PC-3 (cell line): ENCODE measurements at regions not wholly inside any gene's neighbourhood (a gene's known extent, or its start where the extent isn't known, plus 50 kb on each side); places are given as distances from the start of the nearest gene placed in this dataset.

ENCODE experiments used
- ATAC-seq: fragments of 200-7000 bp; cut with Tn5 transposase; 2 replicates; pipeline ENCODE4 v1.9.1; 2020; ENCODE audit warnings: mild to moderate bottlenecking, moderate library complexity
- BruUV-seq: library from RNA; stranded (reverse); fragments of 400-500 nt; replicated peaks from 2 replicates; lab custom pipeline; 2021; lab: Mats Ljungman, UMichigan
- CTCF ChIA-PET: fragments of 300-600 bp; sonication (Branson Sonifier 250); formaldehyde crosslinking; loops from one replicate; lab custom pipeline; 2022; ENCODE audit warnings: antibody characterized with exemption; lab: Charles Lee
- POLR2A ChIA-PET: fragments of 300-600 bp; sonication (Branson Sonifier 250); formaldehyde crosslinking; loops from one replicate; lab custom pipeline; 2022; ENCODE audit warnings: antibody characterized with exemption; ENCODE audit not compliant: unreplicated experiment; lab: Charles Lee
- DNase-seq: peaks from one replicate; pipeline ENCODE4 v3.0.0-alpha.2; 2015
- H2AFZ ChIP-seq: fragments of 300-600 bp; sonication (generic); 2 replicates; pipeline ENCODE4 v1.6.0; 2016; ENCODE audit warnings: antibody characterized with exemption, low read length
- H3F3A ChIP-seq: fragments of 300-600 bp; sonication (generic); one replicate; pipeline ENCODE4 v1.6.0; 2017; ENCODE audit warnings: antibody characterized with exemption, low read length, control low read depth, mild to moderate bottlenecking; ENCODE audit not compliant: unreplicated experiment
- H3K27ac ChIP-seq: fragments of 300-600 bp; sonication (generic); 2 replicates; pipeline ENCODE4 v1.5.1; 2016; ENCODE audit warnings: mild to moderate bottlenecking, low read length
- H3K27me3 ChIP-seq: fragments of 300-600 bp; sonication (generic); 2 replicates; pipeline ENCODE4 v1.6.1; 2016; ENCODE audit warnings: low read length, mixed read lengths
- H3K36me3 ChIP-seq: fragments of 300-600 bp; sonication (generic); 2 replicates; pipeline ENCODE4 v1.6.1; 2016; ENCODE audit warnings: low read depth, mixed run types, low read length, mixed read lengths
- H3K4me1 ChIP-seq: fragments of 300-600 bp; sonication (generic); 2 replicates; pipeline ENCODE4 v1.5.1; 2016; ENCODE audit warnings: low read length; ENCODE audit not compliant: insufficient read depth
- H3K4me2 ChIP-seq: fragments of 300-600 bp; sonication (generic); 2 replicates; pipeline ENCODE4 v1.6.0; 2016; ENCODE audit warnings: low read length
- H3K4me3 ChIP-seq: fragments of 300-600 bp; sonication (generic); 2 replicates; pipeline ENCODE4 v1.5.1; 2016; ENCODE audit warnings: mild to moderate bottlenecking, low read length, mixed read lengths
- H3K79me2 ChIP-seq: fragments of 300-600 bp; sonication (generic); 2 replicates; pipeline ENCODE4 v1.6.1; 2017; ENCODE audit warnings: low read length, mixed read lengths
- H3K9ac ChIP-seq: fragments of 300-600 bp; sonication (generic); 2 replicates; pipeline ENCODE4 v1.6.0; 2016; ENCODE audit warnings: mild to moderate bottlenecking, low read length
- H3K9me2 ChIP-seq: fragments of 300-600 bp; sonication (generic); replicated peaks from 2 replicates; pipeline ENCODE4 v1.6.1; 2016; ENCODE audit warnings: mixed run types, low read length, mixed read lengths
- H3K9me3 ChIP-seq: fragments of 300-600 bp; sonication (generic); 2 replicates; pipeline ENCODE4 v1.6.1; 2016; ENCODE audit warnings: low read length, mixed read lengths
- H4K20me1 ChIP-seq: fragments of 300-600 bp; sonication (generic); 2 replicates; pipeline ENCODE4 v1.6.1; 2016; ENCODE audit warnings: low read length, mixed read lengths
- CTCF ChIP-seq: fragments of 300-600 bp; sonication (generic); conservative IDR thresholded peaks from 2 replicates; pipeline ENCODE4 v1.5.1; 2017; ENCODE audit warnings: antibody characterized with exemption, low read depth, mild to moderate bottlenecking, low read length
- EZH2 ChIP-seq: fragments of 300-600 bp; sonication (generic); IDR thresholded peaks from one replicate; pipeline ENCODE4 v1.6.1; 2017; ENCODE audit warnings: antibody characterized with exemption, mild to moderate bottlenecking, low read length; ENCODE audit not compliant: unreplicated experiment
- EZH2phosphoT487 ChIP-seq: fragments of 300-600 bp; sonication (generic); IDR thresholded peaks from 2 replicates; pipeline ENCODE4 v1.6.1; 2018; ENCODE audit warnings: mild to moderate bottlenecking, antibody characterized with exemption, low read length, borderline replicate concordance
- intact Hi-C: fragments of 100-400 bp; cut with micrococcal nuclease; formaldehyde crosslinking; loops from 2 replicates; pipeline ENCODE4 v1.9.0; 2023

GRCh38 chr4:138034871-138035270 is 207.3 kb downstream of the SLC7A11 start:
- Histone ChIP-seq H3K9me3 (no peaks in the 10 kb centered on the region), H3K9me2 (no peaks in the 10 kb centered on the region), H3K4me1 (peaks cover 19% of the 10 kb centered on the region), H3K36me3 (no peaks in the 10 kb centered on the region), H3K4me3 (no peak overlapping the region; the same call in 1 of the 2 replicates), H3K27ac (peak overlapping the region; percentile 91), H3K9ac (peak overlapping the region; percentile 49), H3F3A (no peaks in the 10 kb centered on the region), H3K27me3 (no peaks in the 10 kb centered on the region), H4K20me1 (no peaks in the 10 kb centered on the region), H3K4me2 (peak overlapping the region; percentile 59), H3K79me2 (no peaks in the 10 kb centered on the region), H2AFZ (no peak overlapping the region)
- BruUV-seq = no TSS peak
- TF ChIP-seq EZH2phosphoT487 (no peak), EZH2 (no peak), CTCF (no peak)
- ATAC-seq (peak; percentile 87), DNase-seq (peak; percentile 87)
- intact Hi-C loops = loop anchor here (1.0 to 10.0 kb wide), 8 partner anchors 18 to 837 kb away; no protein-coding TSS in a partner anchor
- ChIA-PET POLR2A (no interaction called here), CTCF (interaction anchor here (0.5 to 1.7 kb wide), 8 partner anchors 56 to 966 kb away, joined by 3 to 24 read pairs (median 3); no protein-coding TSS in a partner anchor)

GRCh38 chr4:138032222-138032621 is 209.9 kb downstream of the SLC7A11 start:
- TF ChIP-seq EZH2phosphoT487 (no peak), CTCF (no peak), EZH2 (no peak)
- H3K79me2 ChIP-seq = no peaks in the 10 kb centered on the region
- no peak overlapping the region for H3K4me3 ChIP-seq
- DNase-seq = no peak
- no peaks in the 10 kb centered on the region for H3K9me3 ChIP-seq
- H3K9ac ChIP-seq = no peak overlapping the region
- no peaks in the 10 kb centered on the region for H3K27me3 ChIP-seq
- no peaks in the 10 kb centered on the region for H3F3A ChIP-seq
- ATAC-seq = no peak
- no peak overlapping the region for H2AFZ ChIP-seq
- H3K36me3 ChIP-seq = no peaks in the 10 kb centered on the region
- ChIA-PET CTCF (no interaction called here), POLR2A (no interaction called here)
- intact Hi-C loops = loop anchor here (10.0 kb wide), 1 partner anchor 123 kb away; no protein-coding TSS in a partner anchor
- H3K4me2 ChIP-seq = no peak overlapping the region
- no peaks in the 10 kb centered on the region for H4K20me1 ChIP-seq
- no peak overlapping the region for H3K27ac ChIP-seq
- H3K9me2 ChIP-seq = no peaks in the 10 kb centered on the region
- BruUV-seq = no TSS peak
- H3K4me1 ChIP-seq = peaks cover 20% of the 10 kb centered on the region

- ChIA-PET CTCF (no interaction called here), POLR2A (no interaction called here)
- BruUV-seq = no TSS peak
Observed at GRCh38 chr4:138030375-138030774, 211.8 kb downstream of the SLC7A11 start.

More at GRCh38 chr4:138030375-138030774, 211.8 kb downstream of the SLC7A11 start:
- Histone ChIP-seq H3K27me3 (no peaks in the 10 kb centered on the region), H3K9ac (no peak overlapping the region), H3K4me3 (no peak overlapping the region), H3K4me2 (no peak overlapping the region), H3K9me3 (no peaks in the 10 kb centered on the region), H2AFZ (no peak overlapping the region), H3K27ac (no peak overlapping the region), H3K36me3 (no peaks in the 10 kb centered on the region), H3K9me2 (no peaks in the 10 kb centered on the region), H3K79me2 (no peaks in the 10 kb centered on the region), H3K4me1 (peaks cover 11% of the 10 kb centered on the region), H3F3A (no peaks in the 10 kb centered on the region), H4K20me1 (no peaks in the 10 kb centered on the region)
- DNase-seq (no peak), ATAC-seq (no peak)
- TF ChIP-seq EZH2phosphoT487 (no peak), EZH2 (no peak), CTCF (no peak)
- intact Hi-C loops = loop anchor here (10.0 kb wide), 1 partner anchor 124 kb away; no protein-coding TSS in a partner anchor
